ENCODE measurements at regions not wholly inside any gene's neighbourhood (a gene's known extent, or its start where the extent isn't known, plus 50 kb on each side); places are given as distances from the start of the nearest gene placed in this dataset.

- H3K27me3 Mint-ChIP-seq (ENCODE audit: low read depth): no peaks in the 10 kb centered on the region
- no CpG with 5 or more reads among the region's 4 CpGs for WGBS (ENCODE audit: extremely low coverage, insufficient read length, low lambda C conversion rate)
Measured at GRCh38 chr13:34035178-34035577, 217.2 kb downstream of the RFC3 start.

More at GRCh38 chr13:34035178-34035577, 217.2 kb downstream of the RFC3 start:
- no peaks in the 10 kb centered on the region for H3K4me1 ChIP-seq (ENCODE audit: insufficient read depth, low read length)
- H3K27me3 ChIP-seq (ENCODE audit: insufficient read depth, low read length): no peaks in the 10 kb centered on the region
- no peak overlapping the region for H3K14ac ChIP-seq (ENCODE audit: insufficient read depth, low read length)
- no peak overlapping the region for H3K56ac ChIP-seq (ENCODE audit: insufficient read length, low read depth, low read length)
- no peak overlapping the region for H3K4ac ChIP-seq (ENCODE audit: low read depth, low read length)
- H3K79me2 ChIP-seq (ENCODE audit: insufficient read depth, low read length): no peaks in the 10 kb centered on the region
- H4K8ac ChIP-seq (replicated peaks; ENCODE audit: insufficient read length, low read depth, low read length): no peak overlapping the region
- H3K18ac ChIP-seq (ENCODE audit: insufficient read length, low read depth, low read length): no peak overlapping the region
- no peak overlapping the region for H3K27ac ChIP-seq (ENCODE audit: insufficient read length, low read depth, low read length)
- H2AK5ac ChIP-seq (ENCODE audit: insufficient read length, low read length): no peak overlapping the region
- no peak overlapping the region for H3T11ph ChIP-seq (ENCODE audit: low read length)
- H2BK5ac ChIP-seq (ENCODE audit: insufficient read length, low read length): no peak overlapping the region
- no peaks in the 10 kb centered on the region for H3K23me2 ChIP-seq (ENCODE audit: insufficient read length, low read depth, low read length, poor library complexity, severe bottlenecking)
- no peak overlapping the region for H3K4me2 ChIP-seq (ENCODE audit: insufficient read depth, insufficient read length, low read length)
- Mint-ChIP-seq H3K4me3 (no peak overlapping the region), H3K27ac (no peak overlapping the region), H3K4me1 (peaks cover 15 to 17% of the 10 kb centered on the region in 2 experiments), H3K9me3 (no peaks in the 10 kb centered on the region; a peak in 2 of 5 replicates), H3K36me3 (ENCODE audit: insufficient read depth in 1 of 3, low read depth in 3 of 3) (no peaks in the 10 kb centered on the region; a peak in 1 of 7 replicates)
- H3K79me1 ChIP-seq (ENCODE audit: insufficient read depth, low read depth, low read length, poor library complexity, severe bottlenecking): no peaks in the 10 kb centered on the region
- H2BK20ac ChIP-seq (ENCODE audit: low read depth, low read length, poor library complexity, severe bottlenecking): no peak overlapping the region
- H4K91ac ChIP-seq (ENCODE audit: insufficient read length, low read depth, low read length): no peak overlapping the region
- H4K20me1 ChIP-seq (ENCODE audit: control insufficient read depth, insufficient read depth, insufficient read length): no peaks in the 10 kb centered on the region
- no peak overlapping the region for H2BK15ac ChIP-seq (ENCODE audit: low read depth, low read length)
- no peak overlapping the region for H3K9ac ChIP-seq (ENCODE audit: extremely low read depth, insufficient read length, low read length)
- H2BK120ac ChIP-seq (ENCODE audit: low read depth, low read length, poor library complexity, severe bottlenecking): no peak overlapping the region
- no peaks in the 10 kb centered on the region for H3K9me3 ChIP-seq (ENCODE audit: control insufficient read depth, low read depth, low read length)
- no peak for TF ChIP-seq CTCF (conservative IDR thresholded peaks at IDR 0.05)
- no peak overlapping the region for H2AFZ ChIP-seq (ENCODE audit: low read length)
- no peak overlapping the region for H3K23ac ChIP-seq (ENCODE audit: insufficient read length, low read depth, low read length)
- DNase-seq: no peak
- H2BK12ac ChIP-seq (ENCODE audit: insufficient read length, low read depth, low read length): no peak overlapping the region
- no peak overlapping the region for H4K5ac ChIP-seq (ENCODE audit: insufficient read length, low read depth, low read length)

Measured in H9 (cell line).